OCI-LY3 (cell line): ENCODE measurements at regions not wholly inside any gene's neighbourhood (a gene's known extent, or its start where the extent isn't known, plus 50 kb on each side); places are given as distances from the start of the nearest gene placed in this dataset.

Experiments used
- CTCF ChIP-seq: fragments of 200-600, 300-600 bp; sonication (generic); IDR thresholded peaks from 2 replicates; pipeline ENCODE4 v1.5.1; 2014; ENCODE audit warnings: antibody characterized with exemption, low read length, low read depth
- EZH2phosphoT487 ChIP-seq: fragments of 200-600 bp; shearing (Covaris generic); IDR thresholded peaks from 2 replicates; pipeline ENCODE4 v1.6.1; 2018; ENCODE audit warnings: antibody characterized with exemption, mixed run types, low read depth

GRCh38 chr6:139964737-139965136, 590.3 kb upstream of the CITED2 start:
- TF ChIP-seq CTCF, result no peak
- TF ChIP-seq EZH2phosphoT487, result no peak
